ENCODE measurements at regions not wholly inside any gene's neighbourhood (a gene's known extent, or its start where the extent isn't known, plus 50 kb on each side); places are given as distances from the start of the nearest gene placed in this dataset.

DNA sequence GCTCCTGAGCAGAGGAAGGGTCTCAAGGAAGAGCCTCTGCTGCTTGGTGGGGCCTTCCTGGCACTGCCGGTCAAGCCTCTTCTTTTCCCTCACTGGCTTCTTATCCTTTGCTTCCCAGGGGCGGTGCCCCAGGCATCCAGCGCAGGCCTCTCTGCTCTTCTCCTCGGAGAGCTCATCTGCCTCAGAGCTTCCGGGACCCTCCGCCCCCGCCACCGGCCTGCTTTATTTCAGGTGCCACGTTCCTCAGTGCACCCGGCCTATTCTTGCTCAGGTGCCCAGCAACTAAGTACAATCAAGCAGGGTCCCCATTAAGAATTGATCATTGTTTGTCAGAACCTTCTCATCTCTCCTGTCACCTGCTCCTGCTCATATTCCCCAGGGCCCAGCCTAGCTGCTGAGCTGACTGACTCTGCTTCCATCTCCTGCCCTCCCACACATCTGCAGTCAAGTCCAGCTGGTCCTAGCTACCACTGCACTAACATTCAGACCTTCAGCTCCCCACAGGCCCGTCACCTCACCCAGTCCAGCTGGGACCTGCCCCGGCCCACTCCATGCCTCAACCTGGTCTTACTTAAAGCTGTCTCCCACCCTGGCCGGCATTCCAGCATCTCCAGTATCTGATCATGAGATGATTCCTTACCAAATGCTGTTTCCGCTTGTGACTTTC is 114.3 kb upstream of the BOD1 start:
- in situ Hi-C loops (cut with HindIII; ENCODE audit: low pct_unique_long_range_greater_than_20kb, low sequenced_read_pairs): no loop called here
- no peak for TF ChIP-seq JUND (IDR thresholded peaks at IDR 0.05; ENCODE audit: low read depth)
- DNase-seq (ENCODE audit: low read depth in 1 of 2, low spot score in 1 of 2): no peak

- in situ Hi-C loops (cut with HindIII; ENCODE audit: low pct_unique_long_range_greater_than_20kb, low sequenced_read_pairs): no loop called here
- no peak for DNase-seq (ENCODE audit: low read depth in 1 of 2, low spot score in 1 of 2)
- TF ChIP-seq JUND (IDR thresholded peaks at IDR 0.05; ENCODE audit: low read depth): no peak
These were observed 116.6 kb upstream of the BOD1 start for GRCh38 chr5:173733021-173733420.

- in situ Hi-C loops (cut with HindIII; ENCODE audit: low pct_unique_long_range_greater_than_20kb, low sequenced_read_pairs): no loop called here
- TF ChIP-seq JUND (IDR thresholded peaks at IDR 0.05; ENCODE audit: low read depth): no peak
- DNase-seq (ENCODE audit: low read depth in 1 of 2, low spot score in 1 of 2): no peak
These were observed 117.0 kb upstream of the BOD1 start for GRCh38 chr5:173733425-173733824.

- TF ChIP-seq JUND (IDR thresholded peaks at IDR 0.05; ENCODE audit: low read depth): no peak
- in situ Hi-C loops (cut with HindIII; ENCODE audit: low pct_unique_long_range_greater_than_20kb, low sequenced_read_pairs): no loop called here
- DNase-seq (ENCODE audit: low read depth in 1 of 2, low spot score in 1 of 2): no peak
These were observed 117.5 kb upstream of the BOD1 start for GRCh38 chr5:173733831-173734501.

- DNase-seq (ENCODE audit: low read depth in 1 of 2, low spot score in 1 of 2): no peak
- in situ Hi-C loops (cut with HindIII; ENCODE audit: low pct_unique_long_range_greater_than_20kb, low sequenced_read_pairs): no loop called here
- no peak for TF ChIP-seq JUND (IDR thresholded peaks at IDR 0.05; ENCODE audit: low read depth)
These were observed 118.3 kb upstream of the BOD1 start for GRCh38 chr5:173734716-173735115.

GRCh38 chr5:173735184-173735583 is 118.7 kb upstream of the BOD1 start:
- no peak for DNase-seq (ENCODE audit: low read depth in 1 of 2, low spot score in 1 of 2)
- in situ Hi-C loops (cut with HindIII; ENCODE audit: low pct_unique_long_range_greater_than_20kb, low sequenced_read_pairs): no loop called here

DNA sequence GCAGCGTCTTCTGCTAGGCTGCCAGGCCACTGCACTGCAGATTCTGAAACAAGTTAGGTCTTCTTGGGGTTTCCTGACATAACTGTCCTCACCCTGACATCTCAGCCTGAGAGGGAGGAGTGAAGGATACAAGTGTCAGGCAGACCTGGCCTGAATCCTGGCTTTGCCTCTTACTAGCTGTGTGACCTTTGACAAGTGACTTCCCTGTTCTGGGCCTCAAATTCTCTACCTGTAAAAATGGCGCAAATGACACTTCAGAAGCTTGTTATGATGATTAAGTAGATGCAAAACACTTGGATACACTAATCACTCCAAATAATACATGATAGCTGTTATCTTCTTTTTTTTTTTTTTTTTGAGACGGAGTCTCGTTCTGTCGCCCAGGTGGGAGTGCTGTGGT is 119.2 kb upstream of the BOD1 start:
- no peak for TF ChIP-seq JUND (IDR thresholded peaks at IDR 0.05; ENCODE audit: low read depth)
- in situ Hi-C loops (cut with HindIII; ENCODE audit: low pct_unique_long_range_greater_than_20kb, low sequenced_read_pairs): no loop called here
- DNase-seq (ENCODE audit: low read depth in 1 of 2, low spot score in 1 of 2): no peak

More at GRCh38 chr5:173735184-173735583, 118.7 kb upstream of the BOD1 start:
- no peak for TF ChIP-seq JUND (IDR thresholded peaks at IDR 0.05; ENCODE audit: low read depth)

- no peak for DNase-seq (ENCODE audit: low read depth in 1 of 2, low spot score in 1 of 2)
- TF ChIP-seq JUND (IDR thresholded peaks at IDR 0.05; ENCODE audit: low read depth): no peak
- in situ Hi-C loops (cut with HindIII; ENCODE audit: low pct_unique_long_range_greater_than_20kb, low sequenced_read_pairs): no loop called here
These were observed 119.9 kb upstream of the BOD1 start for GRCh38 chr5:173736374-173736773.

GRCh38 chr5:173736923-173737412 is 120.5 kb upstream of the BOD1 start:
- no peak for DNase-seq (ENCODE audit: low read depth in 1 of 2, low spot score in 1 of 2)
- in situ Hi-C loops (cut with HindIII; ENCODE audit: low pct_unique_long_range_greater_than_20kb, low sequenced_read_pairs): no loop called here

GRCh38 chr5:173739741-173740140 is 123.3 kb upstream of the BOD1 start:
- in situ Hi-C loops (cut with HindIII; ENCODE audit: low pct_unique_long_range_greater_than_20kb, low sequenced_read_pairs): no loop called here
- DNase-seq (ENCODE audit: low read depth in 1 of 2, low spot score in 1 of 2): peak in 1 of 2 experiments; percentile 32
- no peak for TF ChIP-seq JUND (IDR thresholded peaks at IDR 0.05; ENCODE audit: low read depth)

More at GRCh38 chr5:173736923-173737412, 120.5 kb upstream of the BOD1 start:
- TF ChIP-seq JUND (IDR thresholded peaks at IDR 0.05; ENCODE audit: low read depth): no peak

- in situ Hi-C loops (cut with HindIII; ENCODE audit: low pct_unique_long_range_greater_than_20kb, low sequenced_read_pairs): no loop called here
- no peak for TF ChIP-seq JUND (IDR thresholded peaks at IDR 0.05; ENCODE audit: low read depth)
- DNase-seq (ENCODE audit: low read depth in 1 of 2, low spot score in 1 of 2): no peak
These were observed 124.0 kb upstream of the BOD1 start for GRCh38 chr5:173740400-173740799.

DNA sequence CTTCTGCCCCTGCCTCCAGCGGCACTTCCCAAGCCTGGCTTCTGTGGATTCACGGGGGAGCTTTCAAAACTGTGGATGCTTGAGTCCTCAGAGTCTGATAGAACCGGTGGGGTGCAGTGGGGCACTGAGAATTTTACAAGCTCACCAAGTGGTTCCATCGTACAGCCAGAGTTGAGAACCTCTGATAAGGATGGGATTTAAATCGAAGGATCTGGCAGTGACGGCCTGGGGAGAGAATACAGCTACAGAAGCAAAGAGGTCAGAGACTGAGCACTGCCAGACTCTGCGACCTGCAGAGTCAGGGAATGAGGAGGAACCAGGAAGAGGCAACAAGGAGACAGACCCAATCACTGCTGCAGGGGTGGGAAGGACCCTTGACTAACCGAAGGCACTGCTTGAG is 124.6 kb upstream of the BOD1 start:
- DNase-seq (ENCODE audit: low read depth in 1 of 2, low spot score in 1 of 2): no peak
- in situ Hi-C loops (cut with HindIII; ENCODE audit: low pct_unique_long_range_greater_than_20kb, low sequenced_read_pairs): no loop called here
- TF ChIP-seq JUND (IDR thresholded peaks at IDR 0.05; ENCODE audit: low read depth): no peak

DNA sequence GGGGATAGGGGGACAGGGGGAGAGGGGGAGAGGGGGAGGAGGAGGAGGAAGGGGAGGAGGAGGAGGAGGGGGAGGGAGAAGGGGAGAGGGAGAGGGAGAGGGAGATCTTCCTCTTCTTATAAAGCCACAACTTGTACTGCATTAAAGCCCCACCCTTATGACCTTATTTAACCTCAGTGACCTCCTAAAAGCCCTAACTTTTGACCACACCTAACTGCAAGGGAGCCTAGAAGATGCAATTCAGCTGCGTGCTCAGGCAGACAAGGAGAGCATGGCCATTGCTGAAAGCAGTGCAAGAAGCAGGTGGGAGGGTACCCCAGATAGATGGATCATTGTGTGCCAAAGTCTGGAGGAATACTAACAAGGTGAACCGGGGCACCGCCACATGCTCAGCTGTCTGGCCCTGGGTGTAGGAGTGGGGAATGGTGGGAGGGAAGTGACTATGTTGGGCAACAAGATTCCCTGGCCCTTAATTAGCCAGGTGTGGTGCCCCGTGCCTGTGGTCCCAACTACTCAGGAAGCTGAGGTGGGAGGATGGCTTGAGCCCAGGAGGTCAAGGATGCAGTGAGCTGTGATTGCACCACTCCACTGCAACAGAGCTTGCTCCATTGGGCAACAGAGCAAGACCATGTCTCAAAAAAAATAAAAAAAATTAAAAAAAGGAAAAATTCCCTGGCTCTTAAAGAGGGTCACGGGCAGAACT is 125.4 kb upstream of the BOD1 start:
- DNase-seq (ENCODE audit: low read depth in 1 of 2, low spot score in 1 of 2): no peak
- in situ Hi-C loops (cut with HindIII; ENCODE audit: low pct_unique_long_range_greater_than_20kb, low sequenced_read_pairs): no loop called here
- TF ChIP-seq JUND (IDR thresholded peaks at IDR 0.05; ENCODE audit: low read depth): no peak

Measured in T47D (cell line).